Epidermal melanocyte (primary cell): ENCODE measurements at regions not wholly inside any gene's neighbourhood (a gene's known extent, or its start where the extent isn't known, plus 50 kb on each side); places are given as distances from the start of the nearest gene placed in this dataset.
A peak's percentile ranks its signal among the peaks of the same experiment; 100 is the strongest.

ENCODE experiments used
- DNase-seq: peaks from one replicate; pipeline ENCODE4 v3.0.0; 2011; ENCODE audit warnings: low spot score; ENCODE audit not compliant: insufficient read length

DNA sequence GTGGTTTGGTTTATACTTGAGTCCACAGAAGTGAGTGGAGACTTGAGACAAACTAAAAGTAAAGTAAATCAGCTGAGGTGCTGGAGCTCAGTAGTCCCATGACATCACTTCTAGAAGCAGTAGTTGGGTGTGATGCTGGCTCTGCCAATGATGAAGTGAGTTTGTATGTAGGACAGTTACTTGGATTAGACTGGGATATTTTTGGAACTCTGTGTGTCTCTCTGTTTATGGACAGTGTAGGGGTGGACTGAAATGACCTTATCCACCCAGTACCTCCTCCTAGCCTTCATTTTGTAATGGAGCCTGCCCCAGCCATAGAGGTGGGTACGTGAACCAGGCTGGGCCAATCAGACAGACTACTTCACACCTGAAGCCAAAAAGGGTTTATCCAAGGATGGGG is 52.2 kb downstream of the POLR1D start:
- no peak for DNase-seq

DNA sequence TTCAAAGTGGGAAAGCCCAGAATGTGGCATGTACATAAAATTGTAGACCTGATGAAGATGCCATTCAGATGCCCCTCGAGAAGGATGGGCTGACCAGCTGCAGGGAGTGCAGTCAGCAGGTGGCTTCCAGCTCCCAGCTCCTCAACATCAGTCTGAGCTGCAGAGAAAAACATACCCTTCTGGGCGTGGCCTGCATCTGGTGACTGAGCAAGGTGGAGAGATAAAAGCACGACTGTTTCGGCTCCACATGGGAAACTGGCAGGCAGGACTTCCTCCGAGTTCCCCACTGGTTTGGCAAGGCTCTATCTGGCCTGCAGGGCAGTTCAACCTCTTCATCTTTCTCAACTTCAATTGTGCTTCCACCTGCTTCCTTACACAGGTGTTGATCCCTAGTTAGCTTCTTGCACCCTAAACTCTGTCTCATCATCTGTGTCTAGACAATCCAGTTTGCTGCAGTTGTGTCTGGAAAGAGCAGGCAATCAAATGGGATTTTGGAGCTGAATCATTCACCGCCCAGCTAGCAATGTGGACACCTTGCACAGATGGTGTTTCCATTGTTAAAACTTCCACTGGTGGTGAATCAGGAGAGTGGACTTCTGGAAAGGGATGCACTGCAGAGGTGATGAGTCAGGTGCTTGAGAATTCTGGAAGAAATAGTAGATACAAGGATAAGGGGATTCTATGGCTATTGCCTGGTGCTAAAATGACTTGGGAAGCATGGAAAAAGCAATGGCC is 56.8 kb downstream of the POLR1D start:
- DNase-seq: no peak

DNA sequence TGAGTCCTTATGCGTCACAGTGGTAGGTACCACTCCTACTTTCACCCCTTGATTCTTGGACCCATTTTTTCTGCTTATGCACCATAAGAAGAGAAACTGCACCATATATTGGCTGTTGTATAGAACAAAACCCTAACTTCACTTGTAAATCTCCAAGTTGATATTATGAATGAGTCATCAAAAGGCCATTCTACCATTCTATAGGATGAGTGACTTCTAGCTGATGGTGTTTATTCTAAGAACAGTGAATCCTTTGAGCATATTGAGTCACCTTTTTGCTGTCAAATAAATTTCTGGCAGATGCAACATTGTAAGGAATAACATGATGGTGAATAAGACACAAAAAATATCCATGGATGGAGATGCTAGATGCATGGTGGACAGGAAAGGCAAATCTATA is 57.7 kb downstream of the POLR1D start:
- DNase-seq: no peak

- DNase-seq: no peak
Observed at GRCh38 chr13:27679896-27680295, 58.2 kb downstream of the POLR1D start.

GRCh38 chr13:27680465-27680864 is 58.8 kb downstream of the POLR1D start:
- DNase-seq: no peak

DNA sequence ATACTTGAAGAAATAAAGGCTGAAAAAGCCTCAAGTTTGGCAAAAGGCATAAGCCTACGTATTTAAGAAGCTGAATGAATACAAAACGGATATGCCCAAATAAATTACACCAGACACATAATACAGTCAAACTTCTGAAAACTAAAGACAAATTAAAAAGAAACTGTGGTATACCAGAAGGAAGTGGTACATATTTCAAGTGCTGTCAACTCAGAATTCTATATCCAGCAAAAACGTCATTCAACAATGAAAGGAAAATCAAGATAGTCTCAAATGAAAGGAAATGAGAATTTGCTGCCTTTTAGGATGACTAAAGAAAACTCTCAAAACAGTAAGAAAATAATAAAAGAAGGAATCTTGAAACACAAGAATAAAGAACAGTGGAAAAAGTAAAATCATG is 69.5 kb downstream of the POLR1D start:
- DNase-seq: no peak

DNA sequence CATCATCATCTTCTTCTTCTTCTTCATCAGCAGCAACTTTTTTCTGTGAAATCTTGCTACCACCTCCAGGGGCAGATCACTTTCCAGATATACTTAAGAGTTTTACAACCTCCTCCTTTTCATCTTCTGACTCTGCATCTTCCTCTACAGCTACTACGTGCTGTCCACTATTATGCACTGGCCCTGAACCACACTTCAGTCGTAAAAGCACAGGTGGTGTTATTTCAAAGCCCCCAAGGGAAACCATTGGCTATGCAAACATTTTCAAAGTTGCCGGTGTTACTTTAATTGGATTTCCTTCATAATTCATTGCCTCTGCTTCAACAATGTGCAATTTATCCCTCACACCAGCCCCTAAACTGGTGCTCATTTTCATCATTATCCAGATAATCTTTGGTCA is 75.0 kb downstream of the POLR1D start:
- DNase-seq: no peak

DNA sequence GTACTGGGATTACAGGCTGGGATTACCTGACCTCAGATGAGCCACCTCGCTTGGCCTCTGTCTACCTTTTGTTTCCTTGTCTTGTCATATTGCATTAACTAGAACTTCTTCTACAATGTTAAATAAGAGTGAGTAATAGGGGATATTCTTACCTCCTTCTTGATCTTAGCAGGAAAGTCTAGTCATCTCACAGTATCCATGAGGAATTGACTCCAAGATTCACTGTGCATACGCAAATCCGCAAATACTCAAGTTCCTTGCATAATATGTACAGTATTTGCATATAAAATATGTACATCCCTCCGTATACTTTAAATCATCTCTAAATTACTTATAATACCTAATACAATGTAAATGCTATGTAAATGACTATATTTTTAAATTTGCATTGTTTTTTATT is 78.3 kb downstream of the POLR1D start:
- DNase-seq: no peak

- no peak for DNase-seq
Observed at GRCh38 chr13:27704681-27705080, 83.0 kb downstream of the POLR1D start.

GRCh38 chr13:27708325-27708724 is 84.0 kb upstream of the GSX1 start:
- DNase-seq: no peak

- no peak for DNase-seq
Observed at GRCh38 chr13:27709779-27710178, 82.5 kb upstream of the GSX1 start.

- no peak for DNase-seq
Observed at GRCh38 chr13:27712421-27712820, 79.9 kb upstream of the GSX1 start.

- DNase-seq: no peak
Observed at GRCh38 chr13:27713767-27714166, 78.5 kb upstream of the GSX1 start.

DNA sequence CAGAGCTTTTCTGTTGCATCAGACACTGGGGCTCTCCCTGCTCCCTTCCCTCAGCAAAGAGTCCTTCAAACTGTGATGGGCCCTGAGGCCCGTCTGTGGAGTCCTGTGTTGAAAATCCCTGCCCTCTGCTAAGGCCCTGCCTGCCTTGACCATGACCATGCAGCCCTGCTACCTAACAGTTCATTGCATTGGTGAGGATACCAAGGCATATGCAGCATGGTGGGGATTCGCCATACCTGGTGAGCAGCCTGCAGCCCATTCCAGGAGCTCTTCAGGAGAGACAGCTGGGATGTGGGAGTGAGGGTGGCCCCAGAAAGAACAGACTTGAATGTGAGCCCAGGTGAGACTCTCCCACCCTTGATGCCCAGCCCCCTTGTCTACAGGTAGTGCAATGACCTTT is 70.6 kb upstream of the GSX1 start:
- DNase-seq: no peak

DNA sequence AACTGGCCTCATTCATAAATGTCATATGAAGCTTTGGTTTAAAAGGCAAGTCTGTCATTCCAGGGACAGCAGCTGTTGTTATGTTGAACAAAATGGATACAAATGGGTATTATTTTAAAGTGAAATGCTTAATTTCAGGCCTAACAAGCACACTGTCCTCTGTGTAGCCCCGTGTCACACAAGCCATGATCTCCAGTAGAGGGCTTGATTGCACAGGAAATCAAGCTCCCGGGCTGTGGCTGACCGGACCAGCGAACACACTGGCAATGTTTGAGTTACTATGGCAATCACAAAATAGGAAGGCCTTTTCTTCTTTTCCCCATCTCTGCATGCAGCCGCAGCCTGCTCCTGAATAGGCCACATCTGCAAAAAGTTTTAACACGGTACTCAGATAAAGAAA is 64.0 kb upstream of the GSX1 start:
- peak; percentile 27 for DNase-seq

DNA sequence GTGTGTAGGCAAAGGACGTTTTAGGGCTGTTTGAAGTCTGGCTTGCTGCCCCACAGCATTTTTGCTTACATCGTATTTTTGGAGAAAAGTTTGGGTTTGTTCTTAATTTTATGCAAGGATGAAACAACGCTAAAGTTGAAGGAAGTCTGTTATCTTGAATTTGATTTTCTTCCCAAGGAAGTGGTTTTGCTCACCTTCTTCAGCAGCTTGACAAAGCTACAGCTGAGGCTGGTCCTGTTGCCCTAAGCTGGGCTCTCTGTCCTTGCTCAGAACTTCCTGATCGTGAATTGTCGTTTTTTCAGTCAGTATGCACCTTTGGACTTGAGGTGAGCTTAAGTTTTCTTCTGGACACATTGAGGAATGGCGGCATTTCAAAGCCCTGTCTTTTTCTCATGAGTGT is 62.1 kb upstream of the GSX1 start:
- no peak for DNase-seq
